D341Med (cell line): ENCODE measurements at regions not wholly inside any gene's neighbourhood (a gene's known extent, or its start where the extent isn't known, plus 50 kb on each side); places are given as distances from the start of the nearest gene placed in this dataset.

Experiments used
- DNase-seq: peaks from one replicate; pipeline ENCODE4 v3.0.0; 2012; ENCODE audit warnings: low spot score

DNA sequence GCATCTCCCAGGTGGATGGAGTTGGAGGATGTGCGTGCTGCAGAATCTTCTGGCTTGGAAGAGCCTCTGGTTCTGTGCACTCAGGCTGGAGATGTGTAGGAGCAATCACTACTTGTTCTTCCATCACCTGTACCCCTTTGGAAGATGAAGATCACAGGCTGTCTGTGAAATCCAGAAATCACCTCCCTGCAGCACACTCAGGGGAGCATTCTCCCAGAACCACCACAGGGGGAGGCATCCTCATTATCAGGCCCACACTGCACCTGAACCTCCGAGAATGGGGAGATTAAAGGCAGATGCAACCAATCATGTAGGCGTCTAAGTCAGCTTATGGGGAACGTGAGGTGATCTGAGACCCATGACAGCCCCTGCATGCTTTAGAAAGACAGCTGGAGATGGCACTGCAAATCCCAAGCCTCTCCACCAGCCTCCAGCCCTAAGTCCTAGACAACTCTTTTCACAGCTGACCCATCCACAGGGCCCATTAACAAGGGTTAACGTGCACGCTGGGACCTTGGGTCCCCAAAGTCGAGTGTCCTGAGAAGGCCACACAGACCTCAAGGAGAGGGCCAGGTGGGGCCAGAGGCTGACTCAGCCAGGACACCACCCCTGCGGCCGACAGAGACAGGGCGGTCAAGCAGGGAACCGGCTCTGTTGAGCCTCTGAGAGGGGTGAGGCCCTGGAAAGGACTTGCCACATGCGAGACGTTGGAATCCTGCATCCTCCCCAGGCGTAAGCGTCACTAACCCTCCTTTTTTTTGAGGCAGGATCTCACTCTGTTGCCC, 314.9 kb downstream of the EIPR1 start:
- no peak for DNase-seq

DNA sequence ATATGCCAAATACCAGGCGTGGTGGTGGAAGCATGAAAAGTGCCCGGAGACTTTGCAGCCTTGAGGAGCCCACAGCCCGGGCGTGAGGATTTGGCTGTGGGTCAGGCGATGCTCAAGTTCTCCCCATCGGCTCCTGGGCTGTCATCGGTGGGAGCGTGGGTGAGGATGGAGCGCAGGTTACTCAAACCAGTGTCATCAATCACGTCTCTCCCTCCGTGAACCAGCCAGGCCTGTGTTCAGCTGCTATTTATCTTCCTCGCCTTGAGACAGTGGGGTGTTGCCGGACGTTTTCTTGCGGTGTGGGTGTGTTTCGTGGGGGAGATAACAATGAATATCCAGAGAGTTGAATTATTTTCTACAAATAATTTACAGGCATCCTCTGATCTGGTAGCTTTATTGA, 317.6 kb downstream of the EIPR1 start:
- no peak for DNase-seq

DNA sequence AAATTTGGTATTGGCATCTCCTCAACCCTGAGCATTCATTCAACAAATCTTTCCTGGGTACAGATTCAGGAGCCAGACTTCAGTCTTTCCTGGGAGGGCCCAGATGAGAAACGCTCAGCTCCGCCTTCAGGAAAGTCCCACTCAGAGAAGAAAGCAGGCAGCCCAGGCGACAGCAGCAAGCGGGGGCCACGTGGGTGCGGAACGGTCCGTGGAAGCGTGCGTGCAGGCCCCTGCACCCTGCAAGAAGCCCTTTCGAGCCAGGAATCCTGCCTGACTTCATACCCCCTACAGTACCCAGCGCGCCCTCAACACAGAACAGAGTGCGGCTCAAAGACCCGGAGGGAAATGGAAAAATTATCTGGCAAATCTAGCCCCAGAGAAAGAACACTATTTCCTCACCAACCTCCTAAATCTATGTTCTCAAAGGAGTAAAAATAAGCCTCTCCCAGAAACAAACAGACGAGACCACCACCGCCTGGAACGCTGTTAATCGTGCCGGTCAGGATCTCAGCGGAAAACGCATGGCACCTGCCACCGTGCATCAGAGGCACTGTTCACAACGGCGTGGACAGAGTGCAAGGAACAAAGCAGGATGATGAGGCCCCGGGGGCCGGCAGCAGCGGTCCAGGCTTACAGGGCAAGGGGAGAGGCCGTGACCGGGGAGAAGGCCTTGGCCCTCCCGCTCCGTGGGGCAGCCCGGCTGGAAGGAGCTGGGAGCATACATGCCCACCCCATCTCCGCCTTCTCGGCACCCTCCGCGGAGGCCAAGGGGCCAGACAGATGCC, 318.3 kb downstream of the EIPR1 start:
- DNase-seq = no peak

DNA sequence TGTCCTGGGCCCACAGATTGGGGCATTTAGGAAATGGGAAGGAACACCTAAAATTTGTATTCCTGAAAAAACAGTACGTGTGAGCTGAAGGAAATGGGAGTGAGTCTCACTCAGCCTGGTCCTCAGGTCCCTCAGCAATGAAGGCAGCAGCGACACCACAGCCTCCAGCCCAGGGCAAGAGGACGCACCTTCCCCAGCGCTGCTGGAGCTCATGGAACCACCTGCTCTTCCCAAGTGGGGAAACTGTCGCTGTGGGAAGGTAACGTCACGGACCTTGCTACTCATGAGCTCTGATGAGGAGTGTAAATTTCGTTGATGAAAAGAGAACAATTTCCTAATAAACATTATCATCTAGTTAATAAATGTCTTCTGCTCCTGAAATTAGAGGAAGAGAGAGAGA, 323.6 kb downstream of the EIPR1 start:
- DNase-seq = no peak

DNA sequence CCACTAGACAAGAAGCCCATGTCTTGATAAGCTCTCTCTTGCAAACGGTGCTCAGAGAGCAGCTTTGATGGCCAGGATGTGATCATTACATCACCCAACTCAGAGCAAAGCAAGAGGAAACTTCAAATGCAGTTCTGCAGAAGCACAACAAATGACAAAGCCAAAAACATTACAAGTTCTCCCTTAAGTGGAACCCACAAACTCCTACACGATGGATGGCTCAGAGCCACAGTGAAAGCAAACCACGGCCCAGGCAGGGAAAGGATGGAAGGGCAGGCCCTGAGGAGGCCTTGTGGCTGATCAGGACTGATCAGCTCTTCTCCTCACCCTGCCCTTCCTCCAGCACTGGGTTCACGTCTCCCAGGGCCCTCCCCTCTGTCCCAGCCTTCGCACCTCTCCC, 326.4 kb downstream of the EIPR1 start:
- DNase-seq = no peak

DNA sequence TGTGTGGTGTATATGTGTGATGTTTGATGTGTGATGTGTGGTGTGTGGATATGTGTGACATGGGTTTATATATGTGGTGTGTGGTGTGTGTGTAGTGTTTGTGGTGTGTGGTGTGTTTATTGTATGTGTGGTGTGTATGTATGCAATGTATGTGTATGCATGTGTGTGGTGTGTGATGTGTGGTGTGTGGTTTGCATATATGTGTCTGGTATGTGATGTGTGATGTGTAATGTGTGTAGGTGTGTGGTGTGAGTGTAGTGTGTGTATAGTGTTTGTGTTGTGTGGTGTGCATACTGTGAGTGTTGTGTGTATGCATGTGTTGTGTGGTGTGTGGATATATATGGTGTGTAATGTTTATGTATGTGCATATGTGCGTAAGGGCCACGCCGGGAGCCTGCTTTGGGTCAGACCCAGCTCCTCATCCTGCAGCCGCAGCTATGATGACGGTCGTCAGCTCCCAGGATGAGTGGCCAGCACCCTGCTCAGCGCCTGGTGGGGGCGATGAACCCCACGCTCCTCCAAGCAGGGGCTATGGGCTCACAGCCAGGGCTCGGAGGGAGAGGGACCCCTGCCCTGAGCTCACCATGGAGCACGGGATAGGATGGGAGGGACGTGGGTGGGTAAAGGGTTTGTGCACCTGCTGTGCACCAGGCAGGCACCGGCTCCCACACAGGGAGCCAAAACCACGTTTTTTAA, 331.3 kb downstream of the EIPR1 start:
- DNase-seq = no peak

DNA sequence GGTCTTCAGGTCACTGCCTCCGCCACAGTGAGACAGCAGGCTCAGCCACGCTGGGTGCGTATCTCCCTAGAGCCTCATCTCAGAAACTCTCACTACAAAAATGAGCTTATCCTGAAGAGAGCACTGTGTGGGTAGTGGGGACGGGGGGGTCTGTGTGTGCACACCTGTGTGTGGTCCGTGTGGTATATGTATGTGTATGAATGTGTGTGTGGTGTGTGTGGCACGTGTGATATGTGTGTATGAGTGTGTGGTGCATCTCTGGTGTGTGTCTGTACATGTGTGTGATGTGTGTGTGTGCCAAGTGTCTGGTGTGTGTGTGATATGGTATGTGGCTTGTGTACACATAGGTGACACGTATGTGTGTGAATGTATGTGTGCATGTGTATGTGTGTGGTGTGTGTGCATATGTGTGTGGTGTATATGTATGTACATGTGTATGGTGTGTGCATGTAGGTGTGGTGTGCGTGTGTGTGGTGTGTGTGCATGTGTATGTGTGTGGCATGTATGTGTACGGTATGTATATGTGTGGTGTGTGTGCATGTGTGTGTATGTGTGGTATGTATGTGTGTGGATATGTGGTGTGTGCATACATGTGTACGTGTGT, 332.2 kb downstream of the EIPR1 start:
- no peak for DNase-seq

DNA sequence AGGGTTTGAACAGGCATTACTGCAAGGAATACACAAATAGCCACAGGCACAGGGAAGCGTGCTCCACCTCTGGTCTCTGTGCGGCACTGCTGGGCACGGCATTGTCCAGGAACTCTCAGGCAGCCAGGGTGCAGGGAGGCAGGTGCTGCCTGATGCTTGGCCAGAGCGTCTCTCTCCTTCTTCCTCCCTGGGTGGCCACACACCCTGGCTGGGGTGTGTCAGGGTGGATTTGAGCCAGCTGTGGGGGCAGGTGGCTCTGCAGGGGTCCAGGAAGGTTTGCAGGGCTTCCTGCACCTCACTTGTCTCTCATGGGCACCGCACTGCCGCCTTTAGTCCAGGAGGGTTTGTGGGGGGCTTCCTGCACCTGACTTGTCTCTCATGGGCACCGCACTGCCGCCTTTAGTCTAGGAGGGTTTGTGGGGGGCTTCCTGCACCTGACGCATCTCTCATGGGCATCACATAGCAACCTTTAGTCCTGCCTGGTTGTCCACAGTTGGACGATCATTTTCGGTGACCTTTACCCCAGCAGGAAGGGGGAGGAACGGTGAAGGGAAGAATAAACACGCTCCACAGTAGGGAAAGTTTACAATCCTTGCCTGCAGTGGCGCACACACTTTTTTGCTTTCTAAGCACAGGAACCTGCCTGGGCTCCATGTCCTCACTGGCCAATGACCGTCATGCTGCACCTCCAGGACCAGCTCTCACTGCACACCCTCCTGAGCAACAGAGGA, 332.9 kb downstream of the EIPR1 start:
- no peak for DNase-seq

DNA sequence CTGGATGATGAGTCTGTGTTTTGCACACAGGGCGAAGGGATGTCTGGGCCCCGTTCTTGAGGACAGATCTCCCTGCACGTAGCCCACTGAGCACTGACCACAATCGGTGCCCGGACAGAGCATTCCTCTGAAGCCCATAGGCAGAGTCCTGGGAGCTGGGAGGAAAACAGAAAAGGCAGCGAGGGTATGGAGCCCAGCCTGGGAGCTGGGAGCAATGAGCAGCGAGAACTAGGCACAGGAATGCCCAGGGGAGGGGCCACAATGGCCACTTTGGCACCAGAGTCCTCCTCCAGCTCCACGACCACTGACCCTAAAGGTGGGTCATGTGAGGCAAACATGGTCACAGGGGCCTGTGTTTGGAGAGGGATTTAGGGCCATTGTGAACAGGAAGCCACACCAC, 333.9 kb downstream of the EIPR1 start:
- no peak for DNase-seq

DNA sequence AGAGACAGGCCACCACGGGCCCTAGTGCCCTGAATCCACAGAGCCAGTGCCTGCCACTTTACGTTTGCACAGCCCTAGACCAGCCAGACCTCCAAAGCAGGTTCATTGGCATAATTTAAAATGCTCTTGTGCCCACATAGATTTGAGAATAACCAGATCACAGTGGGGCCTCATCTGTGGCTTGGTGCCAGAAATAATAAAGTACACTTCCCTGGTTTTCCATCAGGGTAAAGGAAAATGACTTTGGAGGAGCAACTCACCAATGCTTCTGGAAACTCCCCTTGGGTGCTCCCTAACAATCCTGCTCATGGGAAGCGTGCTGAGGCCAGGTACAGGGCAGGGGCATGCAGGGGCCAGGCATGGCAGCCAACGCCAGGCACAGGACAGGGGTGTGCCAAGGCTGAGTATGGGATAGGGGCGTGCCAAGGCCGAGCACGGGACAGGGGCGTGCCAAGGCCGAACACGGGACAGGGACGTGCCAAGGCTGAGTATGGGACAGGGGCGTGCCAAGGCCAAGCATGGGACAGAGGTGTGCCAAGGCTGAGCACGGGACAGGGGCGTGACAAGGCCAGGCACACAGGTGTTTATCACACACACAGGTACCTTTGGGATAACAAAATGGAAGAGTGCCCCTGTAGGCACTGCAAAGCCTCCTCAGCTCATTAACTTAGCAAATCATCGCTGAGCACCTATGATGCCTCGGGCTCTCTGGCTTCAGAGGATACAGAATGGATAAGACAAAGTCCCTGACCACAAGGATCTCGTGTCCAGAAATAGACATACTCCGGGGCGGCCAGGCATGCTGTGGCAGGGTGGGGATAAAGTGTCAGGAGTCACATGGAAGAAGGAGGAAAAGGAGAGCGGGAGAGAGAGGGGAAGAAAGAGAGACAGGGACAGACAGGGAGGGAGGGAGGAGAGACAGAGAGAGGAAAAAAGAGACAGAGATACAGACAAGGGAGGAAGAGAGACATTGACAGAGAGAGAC, 334.7 kb downstream of the EIPR1 start:
- DNase-seq = no peak

DNA sequence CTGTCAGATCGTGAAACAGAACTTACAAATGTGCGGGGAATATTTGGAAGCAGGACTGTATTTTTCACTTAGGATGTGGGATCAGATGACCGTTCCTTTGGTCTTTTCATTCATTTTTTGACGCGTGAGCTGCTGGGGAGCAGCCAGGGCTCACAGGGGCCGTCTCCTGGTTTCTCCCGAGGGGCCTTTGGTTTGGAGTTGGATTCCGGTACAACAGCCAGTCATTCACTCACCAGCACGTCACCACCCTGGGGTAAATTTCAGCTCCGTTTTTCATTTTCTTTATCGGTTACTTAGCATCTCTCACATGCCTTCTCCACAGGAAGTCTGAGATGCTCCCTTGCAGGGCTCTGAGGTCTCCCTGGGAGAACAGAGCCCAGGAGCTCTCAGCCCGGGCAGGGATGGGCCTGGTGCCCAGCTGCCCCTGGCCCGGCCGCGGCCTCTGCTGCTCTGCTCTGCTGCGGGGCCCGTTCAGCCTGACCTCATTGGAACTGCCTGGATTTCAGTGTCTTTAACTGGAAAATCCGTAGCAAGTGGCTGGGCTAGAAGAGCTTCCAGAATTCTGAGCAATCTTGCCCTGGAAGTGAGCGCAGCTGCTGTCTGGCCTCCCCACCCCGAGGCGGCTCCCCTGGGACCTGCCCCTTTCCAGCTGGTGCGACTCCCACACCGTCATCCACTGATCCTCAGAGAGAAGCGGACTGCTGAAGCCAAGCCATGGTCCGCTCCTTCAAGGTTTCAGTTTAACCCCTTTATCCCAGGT, 335.6 kb downstream of the EIPR1 start:
- no peak for DNase-seq

DNA sequence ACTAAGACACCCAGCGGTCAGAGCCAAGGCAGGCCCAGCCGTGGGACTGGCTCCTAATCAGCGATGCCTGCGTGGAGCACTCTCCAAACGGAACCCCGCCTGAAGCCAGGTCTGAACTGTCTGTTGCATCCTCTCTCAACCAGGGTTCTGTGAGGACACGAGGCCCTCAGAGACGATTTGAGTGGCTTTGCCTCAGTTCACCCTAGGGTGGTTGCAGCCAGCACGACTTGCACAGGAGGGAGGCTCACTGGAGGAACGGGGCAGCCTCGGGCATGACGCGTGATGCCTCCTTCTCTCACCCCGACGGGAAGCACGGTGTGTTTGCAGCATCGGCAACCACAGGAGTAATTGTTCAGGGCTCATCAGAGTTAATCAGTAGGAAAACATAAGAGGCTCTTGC, 336.4 kb downstream of the EIPR1 start:
- no peak for DNase-seq

DNA sequence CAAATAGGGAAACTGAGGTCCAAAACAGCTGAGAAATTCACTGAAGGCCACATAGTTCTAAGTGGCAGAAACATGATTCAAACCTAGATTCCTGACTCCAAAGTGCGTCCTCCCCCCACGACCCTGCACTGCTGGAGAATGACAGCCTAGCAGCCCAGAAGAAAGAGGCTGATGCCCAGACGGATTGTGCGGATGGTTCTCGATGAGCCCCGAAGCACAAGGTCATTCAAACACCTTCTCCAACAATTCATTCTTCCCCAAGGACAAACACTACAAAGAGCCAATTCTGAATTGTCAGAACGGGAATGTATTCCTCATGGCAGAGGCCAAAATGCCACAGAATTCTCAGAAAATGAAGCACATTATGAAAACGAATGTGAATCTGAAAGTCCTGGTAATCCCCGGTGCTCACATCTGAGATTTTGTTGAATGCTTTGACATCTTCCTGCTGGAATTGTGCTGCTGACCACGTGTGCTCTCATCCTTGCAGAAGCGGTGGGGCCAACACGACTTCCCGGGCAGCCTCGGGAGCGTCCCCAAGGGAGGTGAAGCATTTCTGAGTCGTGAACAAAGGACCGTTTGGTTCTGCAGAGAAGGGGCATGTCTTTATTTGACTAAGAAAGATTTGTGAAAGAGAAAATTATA, 337.0 kb downstream of the EIPR1 start:
- DNase-seq = no peak

DNA sequence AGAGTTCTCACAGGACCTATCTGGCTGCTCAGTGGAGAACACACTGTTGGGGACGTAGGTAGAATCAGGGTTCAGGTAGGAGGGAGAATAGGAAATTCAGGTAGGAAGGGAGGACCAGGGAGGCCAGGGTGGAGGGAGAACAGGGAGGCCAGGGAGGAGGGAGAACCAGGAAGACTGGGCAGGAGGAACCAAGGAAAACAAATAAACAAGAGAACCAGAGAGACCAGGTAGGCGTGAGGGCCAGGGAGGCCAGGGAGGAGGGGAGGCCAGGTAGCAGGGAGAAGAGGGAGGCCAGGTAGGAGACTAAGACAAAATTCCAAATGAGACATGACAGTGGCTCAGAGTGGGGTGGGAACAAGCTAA, 337.6 kb downstream of the EIPR1 start:
- no peak for DNase-seq

DNA sequence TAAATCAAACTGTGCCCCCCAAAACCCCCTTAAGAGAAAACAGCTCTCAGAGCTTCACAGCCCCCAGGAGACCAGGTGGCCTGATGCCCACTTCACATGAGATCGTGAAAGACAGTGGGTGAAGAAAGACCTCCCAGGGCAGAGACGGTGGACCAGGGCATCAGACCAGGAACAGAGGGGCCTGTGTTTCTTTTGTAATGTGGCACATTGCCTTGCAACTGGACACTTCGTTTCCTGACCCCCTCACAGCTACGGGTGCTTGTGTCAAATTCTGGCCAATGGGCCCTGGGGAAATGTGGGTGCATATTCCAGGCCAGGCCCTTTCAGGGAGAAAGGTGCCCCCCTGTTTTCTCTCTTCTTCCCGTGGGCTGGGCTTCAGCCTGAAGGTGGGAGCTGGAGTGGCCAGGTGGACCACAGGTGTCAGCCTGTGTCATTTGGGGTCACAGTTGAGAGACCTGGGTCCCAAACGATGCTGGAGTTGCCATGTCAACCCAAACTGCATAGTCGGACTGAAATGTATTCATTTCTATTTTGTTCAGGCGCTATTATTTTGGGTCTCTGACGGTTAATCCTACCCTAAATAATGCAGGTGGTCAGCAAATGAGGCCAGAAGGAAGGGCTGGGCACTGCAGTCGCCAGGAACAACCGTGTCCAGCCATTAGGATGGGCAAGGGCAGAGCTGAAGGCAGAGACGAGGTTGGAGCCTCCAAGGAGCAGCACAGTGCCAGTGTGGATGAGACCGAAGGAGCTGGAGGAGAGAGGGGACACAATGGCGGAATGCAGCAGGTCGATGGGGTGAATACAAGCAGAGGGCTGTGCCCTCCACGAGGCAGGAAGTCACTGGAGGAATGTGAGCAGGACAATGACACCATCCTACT, 338.2 kb downstream of the EIPR1 start:
- no peak for DNase-seq

DNA sequence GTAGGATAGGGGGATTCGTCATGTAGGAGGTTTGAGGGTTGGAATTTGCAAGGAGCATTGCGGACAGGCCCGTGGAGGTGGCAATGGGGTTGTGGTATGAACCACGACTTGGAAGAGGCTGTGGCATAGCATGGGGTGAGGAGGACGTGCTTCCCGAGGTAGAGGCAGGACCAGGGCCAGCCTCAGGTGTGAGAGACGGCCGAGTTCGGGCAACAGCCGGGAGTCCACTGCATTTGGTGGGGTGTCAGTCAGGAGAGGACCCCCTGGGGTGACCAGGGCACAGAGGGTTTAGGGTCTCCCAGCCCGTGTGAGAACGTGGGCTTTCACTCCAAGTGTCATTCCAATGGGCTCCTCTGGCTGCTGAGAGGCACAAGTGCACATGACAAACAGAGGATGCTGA, 339.0 kb downstream of the EIPR1 start:
- DNase-seq = no peak

DNA sequence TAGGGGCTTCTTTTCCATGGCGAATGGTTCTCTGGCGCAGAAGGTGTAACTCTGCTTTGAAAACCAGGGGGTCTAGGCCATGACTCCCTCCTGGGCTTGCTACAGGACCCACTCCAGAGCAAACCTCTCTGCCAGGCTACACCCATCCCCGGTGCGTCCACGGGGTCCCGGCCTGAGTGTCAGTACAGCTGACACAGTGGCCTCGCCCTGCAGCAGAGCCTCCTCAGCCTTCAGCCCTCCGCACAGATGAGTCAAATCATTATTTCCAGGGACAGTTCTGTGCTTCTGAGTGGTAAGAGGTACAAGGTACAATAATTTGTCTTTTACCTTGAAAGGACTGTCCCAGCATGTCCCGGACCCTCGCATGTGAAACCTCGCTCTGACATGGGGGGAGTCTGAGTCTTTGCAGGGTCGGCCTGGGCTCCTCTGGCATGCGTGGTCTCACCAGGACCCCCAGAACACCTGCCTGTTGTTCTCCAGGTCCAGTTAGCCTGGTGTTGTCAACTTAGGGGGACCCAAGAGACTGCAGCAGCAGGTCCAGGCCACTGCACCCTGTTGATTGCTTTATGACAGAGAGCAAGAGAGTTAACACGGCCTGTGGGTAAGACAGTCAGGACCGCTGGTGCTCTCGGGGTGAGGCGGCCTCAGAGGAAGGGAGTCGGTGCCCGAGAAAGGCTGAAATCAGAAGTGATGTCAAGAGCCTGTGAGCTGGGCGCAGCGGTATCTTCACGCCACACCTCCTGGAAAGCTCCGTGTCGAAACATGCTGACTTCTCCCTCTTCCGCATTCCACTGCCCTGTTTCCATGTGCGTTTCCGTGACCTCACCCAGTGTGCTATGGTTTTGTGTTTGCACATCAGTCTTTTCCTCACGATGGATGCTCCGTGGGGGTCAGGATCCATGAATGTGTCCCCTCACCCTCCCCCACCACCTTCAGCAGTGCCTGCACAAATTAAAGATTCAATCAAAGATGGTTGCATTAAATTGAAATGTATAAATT, 340.1 kb downstream of the EIPR1 start:
- no peak for DNase-seq
